SK-N-MC (cell line): ENCODE measurements at regions not wholly inside any gene's neighbourhood (a gene's known extent, or its start where the extent isn't known, plus 50 kb on each side); places are given as distances from the start of the nearest gene placed in this dataset.

Experiments
- EZH2 ChIP-seq: fragments of 200-600 bp; sonication (generic); IDR thresholded peaks from one replicate; pipeline ENCODE4 v1.6.1; 2017; ENCODE audit warnings: antibody characterized with exemption
- POLR2AphosphoS5 ChIP-seq: IDR thresholded peaks from 2 replicates; pipeline ENCODE4 v1.6.1; 2012; ENCODE audit warnings: mild to moderate bottlenecking, low read depth, low read length, borderline replicate concordance

DNA sequence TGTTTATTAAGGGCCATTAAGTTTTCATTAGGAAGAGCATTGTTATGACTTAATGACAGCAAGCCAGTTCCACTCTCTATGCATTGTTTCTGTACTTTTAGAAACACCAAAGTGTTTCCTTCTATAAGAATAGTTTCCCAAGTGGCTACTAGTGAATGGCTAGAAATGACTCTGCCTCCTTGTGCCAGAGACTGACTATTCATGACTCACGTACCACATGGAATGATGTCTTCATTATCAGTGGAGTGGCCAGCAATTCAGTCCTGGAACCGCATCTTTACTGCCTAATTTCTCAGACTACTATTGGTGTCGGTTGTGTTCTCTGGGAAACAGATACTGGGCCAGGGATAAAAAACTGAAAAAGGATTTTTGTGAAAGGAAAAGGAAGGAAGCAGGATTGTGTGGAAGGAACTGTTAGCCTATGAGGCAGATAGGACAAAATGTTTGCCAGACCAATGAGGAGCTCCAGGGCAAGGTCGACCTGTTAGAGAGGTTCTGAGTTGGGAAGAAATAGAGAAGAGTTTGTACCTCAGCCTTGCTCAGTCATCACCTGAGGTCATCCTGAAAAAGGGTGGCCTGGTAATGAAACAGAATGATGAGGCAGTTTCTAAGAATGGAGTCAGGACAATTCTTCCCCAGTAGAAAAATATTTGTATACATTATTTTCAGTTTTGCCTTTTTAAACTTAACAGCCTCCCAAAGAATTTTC, 218.6 kb downstream of the SPCS3 start:
- TF ChIP-seq POLR2AphosphoS5 (no peak), EZH2 (no peak)
